Sigmoid colon (tissue), 6 donors: ENCODE measurements at regions not wholly inside any gene's neighbourhood (a gene's known extent, or its start where the extent isn't known, plus 50 kb on each side); places are given as distances from the start of the nearest gene placed in this dataset.

ENCODE experiments used
- DNase-seq: peaks from one replicate; pipeline ENCODE4 v3.0.0-alpha.2; 2019
- H3K27ac ChIP-seq, 4 donors: fragments of 200-600 bp; sonication (generic); one replicate each; pipeline ENCODE4 v1.5.1; 2016 to 2019; ENCODE audit warnings: mild to moderate bottlenecking in 1 of 4
- H3K27me3 ChIP-seq, 3 donors: fragments of 200-600 bp; sonication (generic); one replicate each; pipeline ENCODE4 v1.5.1; 2019; ENCODE audit warnings: mild to moderate bottlenecking in 1 of 3
- H3K36me3 ChIP-seq, 4 donors: fragments of 200-600 bp; sonication (generic); one replicate each; pipeline ENCODE4 v1.5.1; 2016 to 2019
- H3K4me1 ChIP-seq, 4 donors: fragments of 200-600 bp; sonication (generic); one replicate each; pipeline ENCODE4 v1.5.1; 2017 to 2019
- H3K4me3 ChIP-seq, 4 donors: fragments of 200-600 bp; sonication (generic); one replicate each; pipeline ENCODE4 v1.5.1; 2017 to 2019; ENCODE audit warnings: mild to moderate bottlenecking in 2 of 4, moderate library complexity in 1 of 4
- H3K9me3 ChIP-seq, 4 donors: fragments of 200-600 bp in 3 of 4; sonication (generic) in 3 of 4; one replicate each; pipeline versions ENCODE4 v1.5.1 to v1.6.1; 2013 to 2019
- EP300 ChIP-seq, 4 donors: sonication (generic); formaldehyde crosslinking; IDR thresholded peaks; one replicate each; pipeline ENCODE4 v1.6.1; 2017; ENCODE audit warnings: antibody characterized with exemption in 4 of 4
- POLR2A ChIP-seq, 2 donors: fragments of 450-650 bp; IDR thresholded peaks; one replicate each; pipeline ENCODE4 v1.6.1; 2016; ENCODE audit warnings: antibody characterized with exemption in 2 of 2, mild to moderate bottlenecking in 2 of 2, moderate library complexity in 2 of 2
- POLR2AphosphoS5 ChIP-seq, 4 donors: sonication (generic); formaldehyde crosslinking; IDR thresholded peaks; one replicate each; pipeline ENCODE4 v1.6.1; 2017; ENCODE audit warnings: antibody characterized with exemption in 4 of 4
- WGBS, 2 donors: extraction: QIAGEN DNeasy Blood & Tissue Kit; methylation state at CpG; one replicate each; pipeline ENCODE4 v1.1.7; 2013; 5-methylcytosine and 5-hydroxymethylcytosine counted together
- intact Hi-C: fragments of 100-400 bp; cut with DNase I; formaldehyde crosslinking; loops from one replicate; pipeline ENCODE4 v1.15.1; 2023
- TF ChIP-seq, protein P1 (sequence below), 4 experiments: fragments of 450-650 bp in 3 of 4; fragments of 200-600 bp in 1 of 4; IDR thresholded peaks; one replicate each; pipeline ENCODE4 v1.5.1; 2016 to 2019; ENCODE audit warnings: antibody characterized with exemption in 4 of 4, mild to moderate bottlenecking in 3 of 4, moderate library complexity in 2 of 4
- donor health status: healthy with polysubstance abuse.
- donor health status: healthy.

- Histone ChIP-seq H3K4me3 (no peak overlapping the region), H3K27me3 (no peaks in the 10 kb centered on the region)
Measured at GRCh38 chr4:38577462-38577861, 86.5 kb upstream of the KLF3 start.

DNA sequence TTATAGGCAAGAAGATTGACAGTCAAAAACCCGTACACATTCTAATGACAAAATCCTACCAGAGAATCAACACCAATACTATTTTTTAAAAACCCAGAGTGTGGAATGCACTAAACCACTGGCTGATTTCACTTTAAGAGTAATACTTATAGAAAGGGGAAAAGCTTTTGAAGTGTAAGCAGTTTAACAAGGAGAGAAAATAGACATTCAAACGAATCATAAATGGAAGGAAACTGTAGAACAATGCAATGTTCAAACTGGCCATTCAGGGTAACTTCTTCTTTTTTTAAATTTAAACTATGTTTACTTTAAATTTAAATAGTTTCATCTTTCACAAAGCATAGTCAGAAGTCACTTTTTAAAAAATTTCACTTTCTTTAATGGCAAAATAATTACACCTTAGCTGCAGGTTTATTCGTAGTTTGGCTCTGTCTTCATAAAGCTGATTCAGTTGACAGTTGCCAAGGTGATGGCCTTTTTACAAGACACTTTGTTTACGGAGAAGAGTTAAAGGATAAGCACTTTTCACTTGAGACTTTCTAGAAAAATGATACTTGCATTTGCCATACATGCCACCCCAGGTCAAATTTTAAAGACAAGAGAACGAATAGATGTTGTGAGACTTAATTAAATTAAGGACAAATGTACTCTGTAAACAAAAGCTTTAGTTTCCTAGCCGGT lies 82.4 kb upstream of the KLF3 start:
- Histone ChIP-seq H3K27me3 (no peaks in the 10 kb centered on the region), H3K36me3 (no peaks in the 10 kb centered on the region), H3K4me1 (peaks cover 0 to 20% (median 17%) of the 10 kb centered on the region in 4 donors), H3K9me3 (no peaks in the 10 kb centered on the region), H3K4me3 (no peak overlapping the region), H3K27ac (peak overlapping the region; percentile 17 to 71 (median 66))
- 23 to 54% methylated on average over 6 of the region's 6 CpGs for WGBS, 2 donors
- DNase-seq, result no peak
- peak in 3 of 4 donors; percentile 51 to 73 (median 68) for TF ChIP-seq POLR2AphosphoS5 (IDR thresholded peaks at IDR 0.05)
- TF ChIP-seq, protein P1, sequence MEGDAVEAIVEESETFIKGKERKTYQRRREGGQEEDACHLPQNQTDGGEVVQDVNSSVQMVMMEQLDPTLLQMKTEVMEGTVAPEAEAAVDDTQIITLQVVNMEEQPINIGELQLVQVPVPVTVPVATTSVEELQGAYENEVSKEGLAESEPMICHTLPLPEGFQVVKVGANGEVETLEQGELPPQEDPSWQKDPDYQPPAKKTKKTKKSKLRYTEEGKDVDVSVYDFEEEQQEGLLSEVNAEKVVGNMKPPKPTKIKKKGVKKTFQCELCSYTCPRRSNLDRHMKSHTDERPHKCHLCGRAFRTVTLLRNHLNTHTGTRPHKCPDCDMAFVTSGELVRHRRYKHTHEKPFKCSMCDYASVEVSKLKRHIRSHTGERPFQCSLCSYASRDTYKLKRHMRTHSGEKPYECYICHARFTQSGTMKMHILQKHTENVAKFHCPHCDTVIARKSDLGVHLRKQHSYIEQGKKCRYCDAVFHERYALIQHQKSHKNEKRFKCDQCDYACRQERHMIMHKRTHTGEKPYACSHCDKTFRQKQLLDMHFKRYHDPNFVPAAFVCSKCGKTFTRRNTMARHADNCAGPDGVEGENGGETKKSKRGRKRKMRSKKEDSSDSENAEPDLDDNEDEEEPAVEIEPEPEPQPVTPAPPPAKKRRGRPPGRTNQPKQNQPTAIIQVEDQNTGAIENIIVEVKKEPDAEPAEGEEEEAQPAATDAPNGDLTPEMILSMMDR (IDR thresholded peaks at IDR 0.05), result no peak
- intact Hi-C loops, result loop anchor here (1.0 kb wide), 1 partner anchor 10 kb away; no protein-coding TSS in a partner anchor

More at GRCh38 chr4:38577462-38577861, 86.5 kb upstream of the KLF3 start:
- H3K9me3 ChIP-seq, result no peaks in the 10 kb centered on the region
- intact Hi-C loops, result no loop called here
- no peak overlapping the region for H3K27ac ChIP-seq
- H3K4me1 ChIP-seq, result peaks cover 0 to 14% (median 11%) of the 10 kb centered on the region in 4 donors
- no peaks in the 10 kb centered on the region for H3K36me3 ChIP-seq
- DNase-seq, result no peak
- TF ChIP-seq, protein P1 (IDR thresholded peaks at IDR 0.05), result no peak
- TF ChIP-seq POLR2A (IDR thresholded peaks at IDR 0.05) (no peak), POLR2AphosphoS5 (IDR thresholded peaks at IDR 0.05) (no peak), EP300 (IDR thresholded peaks at IDR 0.05) (no peak)

DNA sequence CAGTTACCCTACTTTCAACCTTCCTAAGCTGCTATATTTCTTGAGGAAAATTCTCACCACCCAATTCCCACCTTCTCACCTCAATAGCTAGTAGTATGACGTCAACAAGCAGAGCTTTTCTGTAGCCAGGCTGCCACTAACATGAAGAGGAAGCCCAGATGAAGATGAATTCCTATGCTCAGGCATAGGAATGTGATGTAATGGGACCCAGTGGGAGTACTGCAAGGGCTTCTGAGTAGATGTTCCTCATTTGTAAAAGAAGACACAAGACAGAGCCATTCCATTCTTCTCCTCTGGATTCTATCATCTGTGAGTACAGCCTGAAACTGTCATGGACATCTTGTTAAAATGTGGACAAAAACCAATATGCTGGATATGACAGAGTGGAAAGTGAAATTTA lies 81.6 kb upstream of the KLF3 start:
- no peaks in the 10 kb centered on the region for H3K27me3 ChIP-seq
- DNase-seq, result no peak

DNA sequence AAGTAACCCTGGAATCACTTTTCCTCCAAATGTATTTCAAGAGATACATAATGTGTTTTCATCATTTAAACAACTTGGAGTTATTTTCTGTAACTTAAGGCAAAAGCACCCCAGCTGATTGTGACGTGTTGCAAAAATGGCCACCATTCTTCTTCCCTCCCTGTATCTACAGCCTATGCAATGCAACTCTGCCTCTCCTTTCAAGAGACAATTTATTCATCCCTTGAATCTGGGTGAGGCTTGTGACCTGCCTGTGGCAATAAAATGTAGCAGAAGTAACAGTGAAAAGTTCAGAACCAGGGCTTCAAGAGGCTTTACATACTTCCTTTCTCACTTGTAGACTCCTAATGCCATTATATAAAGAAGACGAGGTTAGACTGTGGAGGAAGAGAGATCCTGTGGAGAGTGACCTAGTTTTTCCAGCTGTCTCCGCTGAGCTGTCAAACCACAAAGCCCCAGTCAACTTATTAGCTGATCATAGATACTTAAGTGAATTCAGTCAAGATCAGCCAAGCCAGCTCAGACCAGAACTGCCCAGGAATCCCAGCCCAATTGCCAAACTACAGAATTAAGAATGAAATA lies 81.0 kb upstream of the KLF3 start:
- intact Hi-C loops, result loop anchor here (1.0 kb wide), 1 partner anchor 8 kb away; no protein-coding TSS in a partner anchor
- 56 to 81% methylated on average over 3 of the region's 3 CpGs for WGBS, 2 donors
- Histone ChIP-seq H3K27me3 (no peaks in the 10 kb centered on the region), H3K4me3 (no peak overlapping the region), H3K36me3 (no peaks in the 10 kb centered on the region), H3K4me1 (peaks cover 0 to 20% (median 17%) of the 10 kb centered on the region in 4 donors), H3K9me3 (no peaks in the 10 kb centered on the region), H3K27ac (peak overlapping the region in 3 of 4 donors; percentile 62 to 71 (median 70))
- TF ChIP-seq POLR2A (IDR thresholded peaks at IDR 0.05), result no peak
- DNase-seq, result no peak

More for the DNA sequence above, 81.6 kb upstream of the KLF3 start:
- 76 to 87% methylated on average over 1 of the region's 1 CpG for WGBS, 2 donors
- Histone ChIP-seq H3K4me1 (peaks cover 0 to 20% (median 17%) of the 10 kb centered on the region in 4 donors), H3K27ac (peak overlapping the region in 3 of 4 donors; percentile 62 to 71 (median 70)), H3K36me3 (no peaks in the 10 kb centered on the region), H3K4me3 (no peak overlapping the region), H3K9me3 (no peaks in the 10 kb centered on the region)
- intact Hi-C loops, result loop anchor here (1.0 kb wide), 1 partner anchor 9 kb away; no protein-coding TSS in a partner anchor
- no peak for TF ChIP-seq POLR2A (IDR thresholded peaks at IDR 0.05)
- peak; percentile 95 to 100 (median 100) for TF ChIP-seq POLR2AphosphoS5 (IDR thresholded peaks at IDR 0.05)
- peak; percentile 80 to 97 (median 86) for TF ChIP-seq EP300 (IDR thresholded peaks at IDR 0.05)
- TF ChIP-seq, protein P1 (IDR thresholded peaks at IDR 0.05), result no peak

DNA sequence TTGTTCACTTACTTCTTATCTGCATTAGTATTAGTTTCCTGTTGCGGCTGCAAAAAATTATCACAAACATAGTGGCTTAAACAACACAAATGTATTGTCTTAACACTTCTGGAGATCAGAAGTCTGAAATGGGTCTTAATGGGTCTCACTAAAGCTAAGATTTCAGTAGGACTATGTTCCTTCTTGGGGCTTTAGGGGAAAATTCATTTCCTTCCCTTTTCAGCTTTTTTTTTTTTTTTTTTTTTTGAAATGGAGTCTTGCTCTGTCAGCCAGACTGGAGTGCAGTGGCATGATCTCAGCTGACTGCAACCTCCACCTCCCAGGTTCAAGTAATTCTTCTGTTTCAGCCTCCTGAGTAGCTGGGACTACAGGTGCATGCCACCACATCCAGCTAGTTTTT lies 78.1 kb upstream of the KLF3 start:
- no peak overlapping the region for H3K4me3 ChIP-seq
- WGBS, 2 donors, result 84 to 95% methylated on average over 1 of the region's 1 CpG
- peaks cover 0 to 20% (median 17%) of the 10 kb centered on the region in 4 donors for H3K4me1 ChIP-seq
- no peaks in the 10 kb centered on the region for H3K27me3 ChIP-seq
- H3K9me3 ChIP-seq, result no peaks in the 10 kb centered on the region
- no peak overlapping the region for H3K27ac ChIP-seq
- intact Hi-C loops, result no loop called here
- DNase-seq, result no peak
- no peaks in the 10 kb centered on the region for H3K36me3 ChIP-seq
- TF ChIP-seq EP300 (IDR thresholded peaks at IDR 0.05) (no peak), POLR2A (IDR thresholded peaks at IDR 0.05) (no peak), POLR2AphosphoS5 (IDR thresholded peaks at IDR 0.05) (no peak)
- TF ChIP-seq, protein P1 (IDR thresholded peaks at IDR 0.05), result no peak
